SJSA1 (cell line): ENCODE measurements at regions not wholly inside any gene's neighbourhood (a gene's known extent, or its start where the extent isn't known, plus 50 kb on each side); places are given as distances from the start of the nearest gene placed in this dataset.
A peak's percentile ranks its signal among the peaks of the same experiment; 100 is the strongest.
"Not testable (repeated sequence)": the region's sequence is repeated elsewhere in the genome, so short reads cannot be mapped to it uniquely, and the experiment has no call there.

Experiments
- DNase-seq, 2 experiments: peaks; one replicate each; pipeline ENCODE4 v3.0.0-alpha.2; 2015 to 2020; ENCODE audit warnings: low spot score in 2 of 2, low read depth in 1 of 2
- H3K27ac ChIP-seq: fragments of 250-450 bp; sonication (Bioruptor Pico); 2 replicates; pipeline ENCODE4 v1.5.1; 2020; ENCODE audit warnings: mild to moderate bottlenecking, moderate library complexity
- H3K27me3 ChIP-seq: fragments of 250-450 bp; sonication (Bioruptor Pico); replicated peaks from 2 replicates; pipeline ENCODE4 v1.5.1; 2020; ENCODE audit warnings: mild to moderate bottlenecking, moderate library complexity
- H3K36me3 ChIP-seq: fragments of 250-450 bp; sonication (Bioruptor Pico); 2 replicates; pipeline ENCODE4 v1.5.1; 2020; ENCODE audit warnings: mild to moderate bottlenecking
- H3K4me1 ChIP-seq: fragments of 250-450 bp; sonication (Bioruptor Pico); replicated peaks from 2 replicates; pipeline ENCODE4 v1.6.1; 2021; ENCODE audit warnings: mild to moderate bottlenecking
- H3K4me3 ChIP-seq: fragments of 250-450 bp; sonication (Bioruptor Pico); 2 replicates; pipeline ENCODE4 v1.5.1; 2020; ENCODE audit warnings: mild to moderate bottlenecking
- H3K9me3 ChIP-seq: fragments of 250-450 bp; sonication (Bioruptor Pico); replicated peaks from 2 replicates; pipeline ENCODE4 v1.5.1; 2020; ENCODE audit warnings: mild to moderate bottlenecking

GRCh38 chr2:53517406-53517805 lies 250.2 kb upstream of the CHAC2 start:
- Histone ChIP-seq H3K27ac (no peak overlapping the region), H3K27me3 (no peaks in the 10 kb centered on the region), H3K9me3 (no peaks in the 10 kb centered on the region), H3K4me1 (peaks cover 20% of the 10 kb centered on the region), H3K4me3 (no peak overlapping the region), H3K36me3 (no peaks in the 10 kb centered on the region)
- no peak for DNase-seq

DNA sequence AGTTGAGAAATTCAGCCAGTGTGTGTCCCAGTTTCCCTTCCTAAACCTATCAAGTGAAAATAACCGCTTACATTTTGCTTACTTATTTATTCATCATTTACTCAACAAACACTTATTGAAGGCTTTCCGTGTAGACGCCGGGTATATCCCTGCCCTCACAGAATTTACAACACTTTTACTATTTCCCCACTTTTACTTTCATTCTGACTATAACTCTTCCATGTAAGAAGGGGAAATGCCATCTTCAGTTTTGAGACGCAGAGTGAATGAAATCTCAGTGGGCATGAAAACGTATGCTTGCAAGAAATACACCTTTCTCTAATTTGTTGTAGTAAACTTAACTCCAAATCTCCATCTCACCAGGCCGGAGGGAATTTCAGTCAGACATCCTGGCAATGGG lies 251.0 kb upstream of the CHAC2 start:
- Histone ChIP-seq H3K4me1 (peaks cover 26% of the 10 kb centered on the region), H3K36me3 (no peaks in the 10 kb centered on the region), H3K27me3 (no peaks in the 10 kb centered on the region), H3K4me3 (no peak overlapping the region), H3K27ac (no peak overlapping the region), H3K9me3 (no peaks in the 10 kb centered on the region)
- DNase-seq, result no peak

DNA sequence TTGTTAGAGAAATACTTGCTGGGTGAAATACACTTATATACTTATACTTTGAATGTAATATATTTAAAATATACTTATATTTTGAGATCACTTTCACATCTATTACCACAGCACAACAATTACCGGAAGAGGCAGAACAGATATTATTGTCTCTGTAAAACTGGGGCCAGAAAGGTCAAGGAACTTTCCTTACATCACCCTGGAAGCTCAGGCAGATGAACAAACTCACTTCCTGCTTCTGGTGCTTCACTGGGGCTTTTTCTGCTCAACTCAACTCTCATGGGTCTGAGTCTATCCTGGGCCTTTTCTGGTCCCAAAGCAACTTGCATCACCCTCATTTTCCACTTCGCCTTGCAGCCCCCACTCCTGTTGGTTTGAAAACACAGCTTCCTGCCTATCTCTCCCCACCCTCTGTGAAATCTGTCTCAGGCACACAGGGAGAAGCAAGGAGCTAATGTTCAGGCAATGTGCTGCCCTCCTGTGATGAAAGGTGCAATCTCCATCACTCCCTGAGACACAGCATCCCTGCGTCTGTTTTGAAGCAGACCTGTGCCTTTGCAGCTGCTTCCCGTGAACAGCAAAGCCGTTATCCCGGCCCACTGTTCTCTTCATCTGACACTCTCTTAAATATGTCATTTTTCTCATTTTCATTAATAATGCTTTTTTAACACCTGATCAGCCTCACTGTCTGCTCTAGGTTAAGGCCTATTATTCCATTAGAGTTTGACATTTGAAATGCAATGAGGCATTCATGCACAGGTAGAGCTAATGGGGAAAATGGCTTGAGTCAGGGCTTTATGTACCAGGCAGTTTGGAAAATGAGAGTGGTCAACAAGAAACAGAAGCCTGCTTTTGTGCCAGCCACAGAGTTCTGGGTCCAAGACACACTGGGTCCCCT lies 251.9 kb upstream of the CHAC2 start:
- Histone ChIP-seq H3K27ac (no peak overlapping the region), H3K4me1 (peaks cover 29% of the 10 kb centered on the region), H3K36me3 (no peaks in the 10 kb centered on the region), H3K9me3 (no peaks in the 10 kb centered on the region), H3K27me3 (no peaks in the 10 kb centered on the region), H3K4me3 (no peak overlapping the region)
- no peak for DNase-seq

DNA sequence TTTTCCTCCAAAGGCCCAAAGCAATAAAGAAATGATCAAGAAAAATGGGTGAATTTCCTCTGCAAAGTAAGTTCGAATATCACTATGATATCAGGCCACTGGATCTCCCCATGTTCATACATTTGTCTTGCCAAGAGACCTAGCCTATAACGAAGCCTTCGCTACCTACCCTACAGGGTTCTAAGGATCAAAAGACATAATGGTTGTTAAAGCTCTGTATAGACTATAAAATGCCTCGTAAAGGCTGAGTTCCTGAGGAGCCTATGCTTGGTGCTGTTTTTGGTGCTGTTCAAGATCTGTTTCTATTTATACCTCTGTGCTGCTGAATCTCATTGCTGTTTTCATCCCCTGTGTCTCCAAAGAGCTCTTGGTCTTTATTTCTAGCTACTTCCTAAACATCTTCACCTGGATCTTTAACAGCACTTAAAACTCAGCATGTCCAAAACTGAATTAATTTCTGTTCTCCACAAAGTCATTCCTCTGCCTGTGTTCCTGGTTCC lies 254.4 kb upstream of the CHAC2 start:
- no peaks in the 10 kb centered on the region for H3K27me3 ChIP-seq

GRCh38 chr2:53512071-53512826 lies 255.4 kb upstream of the CHAC2 start:
- no peak overlapping the region for H3K4me3 ChIP-seq
- no peaks in the 10 kb centered on the region for H3K9me3 ChIP-seq
- no peaks in the 10 kb centered on the region for H3K36me3 ChIP-seq
- DNase-seq, result peak; percentile 64 to 68
- H3K4me1 ChIP-seq, result peaks cover 37% of the 10 kb centered on the region
- no peaks in the 10 kb centered on the region for H3K27me3 ChIP-seq
- peak overlapping the region; percentile 31 for H3K27ac ChIP-seq

More for the DNA sequence above, 254.4 kb upstream of the CHAC2 start:
- Histone ChIP-seq H3K9me3 (no peaks in the 10 kb centered on the region), H3K4me3 (no peak overlapping the region), H3K36me3 (no peaks in the 10 kb centered on the region), H3K27ac (no peak overlapping the region), H3K4me1 (peaks cover 35% of the 10 kb centered on the region)
- DNase-seq, result no peak

- no peaks in the 10 kb centered on the region for H3K36me3 ChIP-seq
These were observed 256.1 kb upstream of the CHAC2 start for GRCh38 chr2:53511549-53511948.

DNA sequence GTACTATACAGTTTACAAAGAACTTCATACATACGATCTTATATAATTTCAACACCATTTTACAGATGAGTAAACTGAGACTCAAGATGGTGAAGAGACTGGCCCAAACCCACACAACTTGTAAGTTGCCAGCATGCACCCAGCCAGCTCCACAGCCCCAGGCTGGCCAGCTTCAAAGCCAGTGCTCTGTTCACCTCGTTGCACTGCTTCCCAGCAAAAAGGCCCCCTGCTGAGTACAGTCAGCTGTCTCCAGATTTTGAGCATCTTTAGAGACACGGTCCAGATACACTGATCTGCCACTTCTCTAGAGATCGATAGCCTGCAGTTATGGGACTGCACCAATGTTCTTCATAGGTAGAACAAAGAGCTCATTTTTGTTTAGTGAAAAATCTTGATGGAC lies 257.2 kb upstream of the CHAC2 start:
- Histone ChIP-seq H3K27me3 (no peaks in the 10 kb centered on the region), H3K4me1 (peaks cover 55% of the 10 kb centered on the region), H3K9me3 (no peaks in the 10 kb centered on the region), H3K36me3 (no peaks in the 10 kb centered on the region), H3K4me3 (no peak overlapping the region), H3K27ac (no peak overlapping the region)
- no peak for DNase-seq

More at GRCh38 chr2:53511549-53511948, 256.1 kb upstream of the CHAC2 start:
- no peak overlapping the region for H3K27ac ChIP-seq
- no peak for DNase-seq
- no peak overlapping the region for H3K4me3 ChIP-seq
- H3K27me3 ChIP-seq, result no peaks in the 10 kb centered on the region
- peaks cover 44% of the 10 kb centered on the region for H3K4me1 ChIP-seq
- H3K9me3 ChIP-seq, result no peaks in the 10 kb centered on the region

DNA sequence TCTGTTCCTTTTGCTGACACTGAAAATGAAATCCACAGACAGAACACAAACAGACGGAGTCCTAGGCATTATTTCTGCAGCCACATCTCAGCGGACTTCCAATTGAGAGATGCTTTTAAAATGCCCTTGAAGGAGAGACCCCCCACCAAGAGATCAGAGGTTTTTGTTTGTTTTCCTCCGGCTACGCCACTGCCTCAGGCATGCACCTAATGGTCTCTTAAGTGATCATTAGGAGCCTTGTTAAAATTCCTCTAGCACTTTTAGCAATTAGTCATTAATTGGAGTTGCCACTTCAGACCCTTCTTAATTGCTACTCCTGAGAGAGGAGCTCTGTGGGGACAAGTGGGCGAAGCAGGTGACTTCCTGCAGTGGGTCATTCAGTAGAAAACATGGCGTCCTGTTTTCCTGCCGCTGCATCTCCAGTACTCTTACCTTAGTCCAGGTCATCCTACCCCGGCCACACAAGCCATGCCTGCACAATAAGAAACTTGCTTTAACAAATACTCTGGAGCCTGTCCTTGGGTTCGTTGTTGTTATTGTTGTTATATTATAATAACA lies 257.7 kb upstream of the CHAC2 start:
- no peak overlapping the region for H3K27ac ChIP-seq
- peak in 1 of 2 experiments; percentile 48 for DNase-seq
- no peak overlapping the region for H3K4me3 ChIP-seq

DNA sequence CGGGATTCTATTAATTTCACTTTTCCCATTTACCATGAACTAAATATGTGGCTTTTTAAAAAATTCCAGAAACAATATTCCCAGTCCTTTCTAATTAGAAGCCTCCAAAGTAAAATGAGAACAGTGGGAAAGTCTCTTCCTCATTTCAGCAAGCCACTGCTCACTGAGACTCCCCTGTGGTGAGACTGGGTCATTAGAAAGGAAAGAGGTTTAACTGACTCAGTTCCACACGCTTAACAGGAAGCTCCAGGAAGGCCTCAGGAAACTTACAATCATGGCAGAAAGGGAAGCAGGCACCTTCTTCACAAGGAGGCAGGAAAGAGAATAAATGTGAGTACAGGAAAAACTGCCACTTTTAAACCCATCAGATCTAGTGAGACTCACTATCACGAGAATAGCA lies 258.9 kb upstream of the CHAC2 start:
- Histone ChIP-seq H3K27ac (no peak overlapping the region), H3K36me3 (no peaks in the 10 kb centered on the region), H3K9me3 (no peaks in the 10 kb centered on the region), H3K4me1 (peaks cover 56% of the 10 kb centered on the region), H3K4me3 (no peak overlapping the region), H3K27me3 (no peaks in the 10 kb centered on the region)
- no peak for DNase-seq

More for the DNA sequence above, 257.7 kb upstream of the CHAC2 start:
- Histone ChIP-seq H3K4me1 (peaks cover 56% of the 10 kb centered on the region), H3K36me3 (no peaks in the 10 kb centered on the region), H3K27me3 (no peaks in the 10 kb centered on the region), H3K9me3 (no peaks in the 10 kb centered on the region)

- peaks cover 44% of the 10 kb centered on the region for H3K4me1 ChIP-seq
- H3K9me3 ChIP-seq, H3K4me3 ChIP-seq, H3K36me3 ChIP-seq, H3K27ac ChIP-seq, DNase-seq, H3K27me3 ChIP-seq: not testable (repeated sequence)
These were observed 260.5 kb upstream of the CHAC2 start for GRCh38 chr2:53507070-53507469.

GRCh38 chr2:53505826-53506225 lies 261.8 kb upstream of the CHAC2 start:
- no peak for DNase-seq
- no peaks in the 10 kb centered on the region for H3K27me3 ChIP-seq
- H3K36me3 ChIP-seq, result no peaks in the 10 kb centered on the region
- no peaks in the 10 kb centered on the region for H3K9me3 ChIP-seq
- H3K27ac ChIP-seq, result no peak overlapping the region
- peaks cover 37% of the 10 kb centered on the region for H3K4me1 ChIP-seq
- H3K4me3 ChIP-seq, result no peak overlapping the region

- Histone ChIP-seq H3K9me3 (no peaks in the 10 kb centered on the region), H3K4me3 (no peak overlapping the region), H3K4me1 (peaks cover 24% of the 10 kb centered on the region), H3K27me3 (no peaks in the 10 kb centered on the region), H3K27ac (no peak overlapping the region), H3K36me3 (no peaks in the 10 kb centered on the region)
- no peak for DNase-seq
These were observed 263.1 kb upstream of the CHAC2 start for GRCh38 chr2:53504507-53504906.

GRCh38 chr2:53500181-53500580 lies 267.4 kb upstream of the CHAC2 start:
- H3K27ac ChIP-seq, result no peak overlapping the region
- H3K27me3 ChIP-seq, result no peaks in the 10 kb centered on the region
- H3K4me1 ChIP-seq, result peaks cover 16% of the 10 kb centered on the region
- H3K36me3 ChIP-seq, result no peaks in the 10 kb centered on the region
- no peak for DNase-seq
- no peaks in the 10 kb centered on the region for H3K9me3 ChIP-seq
- no peak overlapping the region for H3K4me3 ChIP-seq

DNA sequence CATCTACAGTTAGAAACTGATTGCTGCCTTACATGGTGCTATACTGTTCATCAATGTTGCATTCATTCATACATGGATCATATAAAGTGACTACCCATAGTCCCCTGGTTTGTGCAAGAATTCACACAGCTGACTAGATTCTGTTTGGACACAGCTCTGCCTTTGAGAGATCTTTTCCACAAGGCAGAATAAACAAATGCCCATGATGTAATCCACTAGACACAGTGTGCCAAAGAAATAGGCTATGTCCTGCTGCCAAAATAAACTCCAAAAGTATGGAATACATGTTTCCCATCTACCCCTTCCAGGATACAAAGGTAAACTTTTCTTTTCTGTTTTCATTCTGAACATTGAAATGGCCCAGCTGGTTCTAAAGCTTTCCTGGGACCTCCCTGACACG lies 269.4 kb upstream of the CHAC2 start:
- no peaks in the 10 kb centered on the region for H3K27me3 ChIP-seq
- peaks cover 16% of the 10 kb centered on the region for H3K4me1 ChIP-seq
- no peaks in the 10 kb centered on the region for H3K36me3 ChIP-seq
- DNase-seq, result peak in 1 of 2 experiments; percentile 21
- H3K4me3 ChIP-seq, result no peak overlapping the region
- H3K9me3 ChIP-seq, result no peaks in the 10 kb centered on the region
- no peak overlapping the region for H3K27ac ChIP-seq
